HG02973 (cell line): ENCODE measurements at regions not wholly inside any gene's neighbourhood (a gene's known extent, or its start where the extent isn't known, plus 50 kb on each side); places are given as distances from the start of the nearest gene placed in this dataset.

Experiments
- ATAC-seq: cut with Tn5 transposase; IDR thresholded peaks from one replicate; pipeline ENCODE4 v1.9.1; 2021; ENCODE audit warnings: moderate library complexity; ENCODE audit not compliant: unreplicated experiment

GRCh38 chr20:24790746-24791283, 158.3 kb upstream of the CST7 start:
- no peak for ATAC-seq

- no peak for ATAC-seq
These were observed 157.1 kb upstream of the CST7 start for GRCh38 chr20:24791953-24792352.

- ATAC-seq = no peak
These were observed 156.2 kb upstream of the CST7 start for GRCh38 chr20:24792641-24793495.

GRCh38 chr20:24795436-24795835, 153.6 kb upstream of the CST7 start:
- no peak for ATAC-seq

- no peak for ATAC-seq
These were observed 152.8 kb upstream of the CST7 start for GRCh38 chr20:24796236-24796635.

GRCh38 chr20:24797113-24797512, 152.0 kb upstream of the CST7 start:
- ATAC-seq = no peak

- ATAC-seq = no peak
These were observed 151.1 kb upstream of the CST7 start for GRCh38 chr20:24797745-24798655.

GRCh38 chr20:24798930-24799705, 150.0 kb upstream of the CST7 start:
- no peak for ATAC-seq

- no peak for ATAC-seq
These were observed 149.0 kb upstream of the CST7 start for GRCh38 chr20:24799971-24800580.

- no peak for ATAC-seq
These were observed 146.7 kb upstream of the CST7 start for GRCh38 chr20:24802286-24802820.

- ATAC-seq = no peak
These were observed 144.4 kb upstream of the CST7 start for GRCh38 chr20:24804481-24805206.

- no peak for ATAC-seq
These were observed 143.4 kb upstream of the CST7 start for GRCh38 chr20:24805456-24806238.

GRCh38 chr20:24806705-24807676, 142.1 kb upstream of the CST7 start:
- no peak for ATAC-seq

GRCh38 chr20:24808616-24809015, 140.5 kb upstream of the CST7 start:
- ATAC-seq = no peak

GRCh38 chr20:24809606-24810005, 139.5 kb upstream of the CST7 start:
- no peak for ATAC-seq

GRCh38 chr20:24810676-24811407, 138.2 kb upstream of the CST7 start:
- ATAC-seq = no peak

GRCh38 chr20:24812373-24812772, 136.7 kb upstream of the CST7 start:
- ATAC-seq = no peak
